Liver (tissue), 3 donors: ENCODE measurements at regions not wholly inside any gene's neighbourhood (a gene's known extent, or its start where the extent isn't known, plus 50 kb on each side); places are given as distances from the start of the nearest gene placed in this dataset.

ENCODE experiments used
- CTCF ChIP-seq: fragments of 150-350 bp; IDR thresholded peaks from 2 replicates; pipeline ENCODE4 v1.5.1; 2017; ENCODE audit warnings: improper control_type of control experiment, low read depth, low read length; ENCODE audit not compliant: missing input control
- RAD21 ChIP-seq, 2 donors: IDR thresholded peaks; 2 replicates each; pipeline ENCODE4 v1.6.1; 2016; ENCODE audit warnings: antibody characterized with exemption in 2 of 2, mild to moderate bottlenecking in 2 of 2
- TAF1 ChIP-seq: conservative IDR thresholded peaks from 2 replicates; pipeline ENCODE4 v1.6.1; 2016; ENCODE audit warnings: antibody characterized with exemption, mild to moderate bottlenecking
- ZBTB33 ChIP-seq: IDR thresholded peaks from 2 replicates; pipeline ENCODE4 v1.6.1; 2016; ENCODE audit warnings: antibody characterized with exemption
- donor health status: healthy.
- donor health status: healthy.

GRCh38 chr1:13913396-13913795 lies 213.4 kb downstream of the PRDM2 start:
- TF ChIP-seq CTCF = no peak
- no peak for TF ChIP-seq RAD21 (IDR thresholded peaks at IDR 0.05)
- TF ChIP-seq ZBTB33 = no peak
- no peak for TF ChIP-seq TAF1
